Lower lobe of right lung (tissue), 2 donors: ENCODE measurements at regions not wholly inside any gene's neighbourhood (a gene's known extent, or its start where the extent isn't known, plus 50 kb on each side); places are given as distances from the start of the nearest gene placed in this dataset.

Source experiments
- ATAC-seq, 2 donors: fragments of 200-7000 bp; cut with Tn5 transposase; one replicate each; pipeline ENCODE4 v1.9.1; 2020 to 2022; ENCODE audit warnings: mild to moderate bottlenecking in 2 of 2, moderate library complexity in 2 of 2
- DNase-seq: peaks from one replicate; pipeline ENCODE4 v3.0.0-alpha.2; 2020
- H3K27ac ChIP-seq: fragments of 200-600 bp; one replicate; pipeline ENCODE4 v1.8.0; 2022
- H3K27me3 ChIP-seq: fragments of 200-600 bp; one replicate; pipeline ENCODE4 v1.8.0; 2022; ENCODE audit warnings: low read depth
- H3K36me3 ChIP-seq: fragments of 200-600 bp; one replicate; pipeline ENCODE4 v1.8.0; 2022; ENCODE audit warnings: mild to moderate bottlenecking
- H3K4me1 ChIP-seq: fragments of 200-600 bp; one replicate; pipeline ENCODE4 v1.8.0; 2022
- H3K4me3 ChIP-seq: fragments of 200-600 bp; one replicate; pipeline ENCODE4 v1.8.0; 2022; ENCODE audit warnings: mild to moderate bottlenecking
- H3K9me3 ChIP-seq: fragments of 200-600 bp; one replicate; pipeline ENCODE4 v1.8.0; 2022
- CTCF ChIP-seq: fragments of 200-600 bp; IDR thresholded peaks from one replicate; pipeline ENCODE4 v1.8.0; 2022; ENCODE audit warnings: antibody characterized with exemption, mild to moderate bottlenecking
- intact Hi-C: fragments of 100-400 bp; cut with DNase I; formaldehyde crosslinking; loops from one replicate; pipeline ENCODE4 v1.11.0; 2022
- donor health status: DM: no; HTN: yes; CAD: no; lungs with severe emphysema.

- no peaks in the 10 kb centered on the region for H3K36me3 ChIP-seq
- TF ChIP-seq CTCF: no peak
- H3K27ac ChIP-seq: no peak overlapping the region
- H3K9me3 ChIP-seq: no peaks in the 10 kb centered on the region
- DNase-seq (no peak), ATAC-seq (no peak)
- no peaks in the 10 kb centered on the region for H3K4me1 ChIP-seq
- peaks cover 18% of the 10 kb centered on the region for H3K27me3 ChIP-seq
- intact Hi-C loops: no loop called here
- H3K4me3 ChIP-seq: no peak overlapping the region
Observed at GRCh38 chr22:48804811-48805301, 1022.8 kb downstream of the BRD1 start.

GRCh38 chr22:48803948-48804810 is 1023.5 kb downstream of the BRD1 start:
- ATAC-seq (no peak), DNase-seq (no peak)
- TF ChIP-seq CTCF: no peak
- intact Hi-C loops: no loop called here
- no peak overlapping the region for H3K27ac ChIP-seq
- H3K4me3 ChIP-seq: no peak overlapping the region
- no peaks in the 10 kb centered on the region for H3K4me1 ChIP-seq
- peaks cover 18% of the 10 kb centered on the region for H3K27me3 ChIP-seq
- H3K9me3 ChIP-seq: no peaks in the 10 kb centered on the region
- H3K36me3 ChIP-seq: no peaks in the 10 kb centered on the region

GRCh38 chr22:48803171-48803947 is 1024.3 kb downstream of the BRD1 start:
- intact Hi-C loops: no loop called here
- Histone ChIP-seq H3K4me1 (no peaks in the 10 kb centered on the region), H3K27me3 (peaks cover 18% of the 10 kb centered on the region), H3K27ac (no peak overlapping the region), H3K9me3 (no peaks in the 10 kb centered on the region), H3K36me3 (no peaks in the 10 kb centered on the region), H3K4me3 (no peak overlapping the region)
- no peak for TF ChIP-seq CTCF
- DNase-seq (no peak), ATAC-seq (no peak)

- no peaks in the 10 kb centered on the region for H3K9me3 ChIP-seq
- intact Hi-C loops: no loop called here
- H3K27ac ChIP-seq: no peak overlapping the region
- no peak for TF ChIP-seq CTCF
- DNase-seq (no peak), ATAC-seq (no peak)
- H3K4me1 ChIP-seq: no peaks in the 10 kb centered on the region
- H3K27me3 ChIP-seq: peaks cover 18% of the 10 kb centered on the region
- no peak overlapping the region for H3K4me3 ChIP-seq
- H3K36me3 ChIP-seq: no peaks in the 10 kb centered on the region
Observed at GRCh38 chr22:48802576-48802975, 1025.1 kb downstream of the BRD1 start.

GRCh38 chr22:48800886-48801607 is 1026.6 kb downstream of the BRD1 start:
- Histone ChIP-seq H3K27ac (no peak overlapping the region), H3K27me3 (peaks cover 14% of the 10 kb centered on the region), H3K36me3 (no peaks in the 10 kb centered on the region), H3K9me3 (no peaks in the 10 kb centered on the region), H3K4me1 (no peaks in the 10 kb centered on the region), H3K4me3 (no peak overlapping the region)
- no peak for ATAC-seq
- intact Hi-C loops: no loop called here
- no peak for TF ChIP-seq CTCF
- DNase-seq: no peak
